ENCODE measurements at regions not wholly inside any gene's neighbourhood (a gene's known extent, or its start where the extent isn't known, plus 50 kb on each side); places are given as distances from the start of the nearest gene placed in this dataset.

DNA sequence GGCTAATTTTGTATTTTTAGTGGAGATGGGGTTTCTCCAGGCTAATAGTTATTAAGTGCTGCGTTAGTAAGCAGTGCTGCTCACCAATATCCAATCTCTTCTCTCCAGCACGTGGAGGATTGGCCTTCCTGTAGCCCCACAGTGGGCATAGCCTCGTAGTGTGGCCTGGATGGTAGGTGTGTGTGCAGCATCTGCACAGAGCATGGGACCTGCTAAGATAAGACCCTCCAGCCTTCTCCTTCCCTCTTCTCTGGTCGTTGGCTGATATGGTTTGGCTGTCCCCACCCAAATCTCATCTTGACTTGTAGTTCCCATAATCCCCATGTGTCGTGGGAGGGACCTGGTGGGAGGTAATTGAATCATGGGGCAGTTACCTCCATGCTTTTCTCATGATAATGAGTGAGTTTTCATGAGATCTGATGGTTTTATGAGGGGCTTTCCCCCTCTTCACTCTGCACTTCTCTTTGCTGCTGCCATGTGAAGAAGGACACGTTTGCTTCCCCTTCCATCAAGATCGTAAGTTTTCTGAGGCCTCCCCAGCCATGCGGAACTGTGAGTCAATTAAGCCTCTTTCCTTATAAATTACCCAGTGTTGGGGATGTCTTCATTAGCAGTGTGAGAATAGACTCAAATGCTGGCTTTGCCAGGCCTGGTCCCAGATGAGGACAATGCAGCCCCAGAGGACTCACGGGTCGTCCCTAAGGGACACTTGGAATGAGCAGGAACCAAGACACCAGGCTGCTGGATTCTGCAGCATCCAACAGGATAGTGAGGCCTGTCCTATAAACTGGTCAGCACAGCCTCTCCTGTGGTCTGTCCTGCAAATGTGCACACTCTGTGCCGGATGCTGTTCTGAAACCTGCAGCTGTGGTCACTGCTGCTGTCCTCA lies 63.4 kb upstream of the AFDN start (continued):
- TF ChIP-seq, protein P1, sequence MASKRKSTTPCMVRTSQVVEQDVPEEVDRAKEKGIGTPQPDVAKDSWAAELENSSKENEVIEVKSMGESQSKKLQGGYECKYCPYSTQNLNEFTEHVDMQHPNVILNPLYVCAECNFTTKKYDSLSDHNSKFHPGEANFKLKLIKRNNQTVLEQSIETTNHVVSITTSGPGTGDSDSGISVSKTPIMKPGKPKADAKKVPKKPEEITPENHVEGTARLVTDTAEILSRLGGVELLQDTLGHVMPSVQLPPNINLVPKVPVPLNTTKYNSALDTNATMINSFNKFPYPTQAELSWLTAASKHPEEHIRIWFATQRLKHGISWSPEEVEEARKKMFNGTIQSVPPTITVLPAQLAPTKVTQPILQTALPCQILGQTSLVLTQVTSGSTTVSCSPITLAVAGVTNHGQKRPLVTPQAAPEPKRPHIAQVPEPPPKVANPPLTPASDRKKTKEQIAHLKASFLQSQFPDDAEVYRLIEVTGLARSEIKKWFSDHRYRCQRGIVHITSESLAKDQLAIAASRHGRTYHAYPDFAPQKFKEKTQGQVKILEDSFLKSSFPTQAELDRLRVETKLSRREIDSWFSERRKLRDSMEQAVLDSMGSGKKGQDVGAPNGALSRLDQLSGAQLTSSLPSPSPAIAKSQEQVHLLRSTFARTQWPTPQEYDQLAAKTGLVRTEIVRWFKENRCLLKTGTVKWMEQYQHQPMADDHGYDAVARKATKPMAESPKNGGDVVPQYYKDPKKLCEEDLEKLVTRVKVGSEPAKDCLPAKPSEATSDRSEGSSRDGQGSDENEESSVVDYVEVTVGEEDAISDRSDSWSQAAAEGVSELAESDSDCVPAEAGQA (IDR thresholded peaks at IDR 0.05; ENCODE audit: low read depth), result no peak
- TF ChIP-seq, protein P1 (CRISPR knock-in tag; IDR thresholded peaks at IDR 0.05; ENCODE audit: borderline replicate concordance), result no peak
- TF ChIP-seq TMF1 (CRISPR knock-in tag; IDR thresholded peaks at IDR 0.05; ENCODE audit: low read depth), result no peak
- TF ChIP-seq TEAD3 (CRISPR knock-in tag; optimal IDR thresholded peaks at IDR 0.05; ENCODE audit: borderline replicate concordance), result no peak
- TF ChIP-seq STAT5B (CRISPR knock-in tag; IDR thresholded peaks at IDR 0.05), result no peak
- TF ChIP-seq YEATS4 (CRISPR knock-in tag; IDR thresholded peaks at IDR 0.05; ENCODE audit: borderline replicate concordance), result no peak
- no peak for TF ChIP-seq ZFP36L2 (CRISPR knock-in tag; IDR thresholded peaks at IDR 0.05)
- TF ChIP-seq PCBP2 (optimal IDR thresholded peaks at IDR 0.05; ENCODE audit: low read depth, low read length, poor library complexity, severe bottlenecking), result no peak
- TF ChIP-seq ZNF883 (CRISPR knock-in tag; IDR thresholded peaks at IDR 0.05; ENCODE audit: not compliant biosample characterization), result no peak
- no peak for TF ChIP-seq ZNF552 (CRISPR knock-in tag; IDR thresholded peaks at IDR 0.05; ENCODE audit: borderline replicate concordance)
- TF ChIP-seq NFRKB (IDR thresholded peaks at IDR 0.05), result no peak
- TF ChIP-seq FOXJ3 (CRISPR knock-in tag; IDR thresholded peaks at IDR 0.05; ENCODE audit: borderline replicate concordance), result no peak
- TF ChIP-seq ZNF709 (CRISPR knock-in tag; IDR thresholded peaks at IDR 0.05), result no peak
- TF ChIP-seq ZBTB38 (CRISPR knock-in tag; IDR thresholded peaks at IDR 0.05), result peak; percentile 11; the same call in 1 of the 2 replicates
- TF ChIP-seq WIZ (CRISPR knock-in tag; IDR thresholded peaks at IDR 0.05), result no peak
- no peak for TF ChIP-seq ZFP36 (IDR thresholded peaks at IDR 0.05; ENCODE audit: borderline replicate concordance, low read depth, low read length, partially characterized antibody)
- TF ChIP-seq GPBP1L1 (CRISPR knock-in tag; IDR thresholded peaks at IDR 0.05), result no peak
- TF ChIP-seq, protein P2, sequence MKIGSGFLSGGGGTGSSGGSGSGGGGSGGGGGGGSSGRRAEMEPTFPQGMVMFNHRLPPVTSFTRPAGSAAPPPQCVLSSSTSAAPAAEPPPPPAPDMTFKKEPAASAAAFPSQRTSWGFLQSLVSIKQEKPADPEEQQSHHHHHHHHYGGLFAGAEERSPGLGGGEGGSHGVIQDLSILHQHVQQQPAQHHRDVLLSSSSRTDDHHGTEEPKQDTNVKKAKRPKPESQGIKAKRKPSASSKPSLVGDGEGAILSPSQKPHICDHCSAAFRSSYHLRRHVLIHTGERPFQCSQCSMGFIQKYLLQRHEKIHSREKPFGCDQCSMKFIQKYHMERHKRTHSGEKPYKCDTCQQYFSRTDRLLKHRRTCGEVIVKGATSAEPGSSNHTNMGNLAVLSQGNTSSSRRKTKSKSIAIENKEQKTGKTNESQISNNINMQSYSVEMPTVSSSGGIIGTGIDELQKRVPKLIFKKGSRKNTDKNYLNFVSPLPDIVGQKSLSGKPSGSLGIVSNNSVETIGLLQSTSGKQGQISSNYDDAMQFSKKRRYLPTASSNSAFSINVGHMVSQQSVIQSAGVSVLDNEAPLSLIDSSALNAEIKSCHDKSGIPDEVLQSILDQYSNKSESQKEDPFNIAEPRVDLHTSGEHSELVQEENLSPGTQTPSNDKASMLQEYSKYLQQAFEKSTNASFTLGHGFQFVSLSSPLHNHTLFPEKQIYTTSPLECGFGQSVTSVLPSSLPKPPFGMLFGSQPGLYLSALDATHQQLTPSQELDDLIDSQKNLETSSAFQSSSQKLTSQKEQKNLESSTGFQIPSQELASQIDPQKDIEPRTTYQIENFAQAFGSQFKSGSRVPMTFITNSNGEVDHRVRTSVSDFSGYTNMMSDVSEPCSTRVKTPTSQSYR (CRISPR knock-in tag; IDR thresholded peaks at IDR 0.05; ENCODE audit: borderline replicate concordance), result no peak
- TF ChIP-seq SMAD1 (CRISPR knock-in tag; IDR thresholded peaks at IDR 0.05; ENCODE audit: borderline replicate concordance, low read depth), result no peak
- TF ChIP-seq NR2C2 (CRISPR knock-in tag; IDR thresholded peaks at IDR 0.05; ENCODE audit: borderline replicate concordance), result no peak
